ENCODE measurements at regions not wholly inside any gene's neighbourhood (a gene's known extent, or its start where the extent isn't known, plus 50 kb on each side); places are given as distances from the start of the nearest gene placed in this dataset.

GRCh38 chrX:131907488-131908314, 115.4 kb upstream of the STK26 start:
- H3K9ac ChIP-seq (ENCODE audit: low read length) = no peak overlapping the region
- H3K36me3 ChIP-seq (ENCODE audit: control insufficient read depth, insufficient read depth, low read length, severe bottlenecking) = no peaks in the 10 kb centered on the region
- H3K27me3 ChIP-seq (replicated peaks; ENCODE audit: control insufficient read depth, insufficient read depth, low read length) = peaks cover 34% of the 10 kb centered on the region
- H3K9me3 ChIP-seq (ENCODE audit: control insufficient read depth, low read length) = peaks cover 4% of the 10 kb centered on the region
- no peak for DNase-seq (ENCODE audit: low read depth)
- no peak overlapping the region for H3K4me3 ChIP-seq (ENCODE audit: low read length)
- no peaks in the 10 kb centered on the region for H3K4me1 ChIP-seq (ENCODE audit: control insufficient read depth, insufficient read depth, low read length)

DNA sequence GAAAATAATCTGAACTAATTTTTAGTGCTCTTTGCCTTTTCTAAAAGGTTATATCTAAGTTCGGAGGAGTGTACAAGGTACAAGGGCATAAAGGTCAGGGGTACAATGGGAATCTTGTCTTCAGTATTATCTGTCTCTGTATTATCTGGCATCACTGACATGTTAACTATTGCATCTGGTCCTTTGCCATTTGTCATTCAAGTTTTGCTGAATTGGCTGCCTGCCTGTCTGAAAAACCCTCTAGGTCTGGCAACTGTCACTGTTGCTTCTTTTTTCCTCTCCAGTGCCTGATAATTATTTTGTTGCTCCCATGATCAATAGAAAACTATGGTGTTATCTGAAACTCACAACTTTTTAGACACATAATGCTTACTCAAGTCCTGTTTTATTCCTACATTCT, 112.5 kb upstream of the STK26 start:
- H3K4me3 ChIP-seq (ENCODE audit: low read length) = no peak overlapping the region
- peaks cover 4% of the 10 kb centered on the region for H3K9me3 ChIP-seq (ENCODE audit: control insufficient read depth, low read length)
- no peak overlapping the region for H3K9ac ChIP-seq (ENCODE audit: low read length)
- H3K4me1 ChIP-seq (ENCODE audit: control insufficient read depth, insufficient read depth, low read length) = no peaks in the 10 kb centered on the region
- peaks cover 35% of the 10 kb centered on the region for H3K27me3 ChIP-seq (replicated peaks; ENCODE audit: control insufficient read depth, insufficient read depth, low read length)
- H3K36me3 ChIP-seq (ENCODE audit: control insufficient read depth, insufficient read depth, low read length, severe bottlenecking) = no peaks in the 10 kb centered on the region
- no peak for DNase-seq (ENCODE audit: low read depth)

GRCh38 chrX:131915488-131915887, 107.6 kb upstream of the STK26 start:
- no peak overlapping the region for H3K4me3 ChIP-seq (ENCODE audit: low read length)
- no peak overlapping the region for H3K9ac ChIP-seq (ENCODE audit: low read length)
- DNase-seq (ENCODE audit: low read depth) = no peak
- no peaks in the 10 kb centered on the region for H3K9me3 ChIP-seq (ENCODE audit: control insufficient read depth, low read length)
- no peaks in the 10 kb centered on the region for H3K36me3 ChIP-seq (ENCODE audit: control insufficient read depth, insufficient read depth, low read length, severe bottlenecking)
- H3K27me3 ChIP-seq (replicated peaks; ENCODE audit: control insufficient read depth, insufficient read depth, low read length) = peaks cover 41% of the 10 kb centered on the region
- no peaks in the 10 kb centered on the region for H3K4me1 ChIP-seq (ENCODE audit: control insufficient read depth, insufficient read depth, low read length)

DNA sequence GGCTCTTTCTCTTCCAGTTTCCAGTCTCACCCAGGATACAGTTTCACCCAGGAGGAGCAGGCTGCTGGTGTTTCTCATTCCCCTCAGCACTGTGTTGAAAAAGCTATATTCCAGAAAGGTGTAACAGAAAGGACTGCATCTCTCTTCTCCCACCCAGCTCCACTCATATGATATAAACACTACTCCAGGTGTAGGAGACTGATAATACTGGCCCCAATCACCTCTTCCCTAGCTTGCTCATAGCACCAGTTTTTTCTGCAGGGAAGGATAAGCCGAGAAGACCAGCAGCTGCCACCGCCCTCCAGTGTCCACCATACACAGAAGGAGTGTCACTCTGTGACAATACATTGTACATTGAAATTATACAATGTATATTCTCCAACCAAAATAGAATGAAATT, 105.5 kb upstream of the STK26 start:
- H3K9me3 ChIP-seq (ENCODE audit: control insufficient read depth, low read length) = no peaks in the 10 kb centered on the region
- H3K36me3 ChIP-seq (ENCODE audit: control insufficient read depth, insufficient read depth, low read length, severe bottlenecking) = no peaks in the 10 kb centered on the region
- no peaks in the 10 kb centered on the region for H3K4me1 ChIP-seq (ENCODE audit: control insufficient read depth, insufficient read depth, low read length)
- no peak overlapping the region for H3K4me3 ChIP-seq (ENCODE audit: low read length)
- no peak overlapping the region for H3K9ac ChIP-seq (ENCODE audit: low read length)
- no peak for DNase-seq (ENCODE audit: low read depth)
- peaks cover 37% of the 10 kb centered on the region for H3K27me3 ChIP-seq (replicated peaks; ENCODE audit: control insufficient read depth, insufficient read depth, low read length)

- H3K4me3 ChIP-seq (ENCODE audit: low read length) = no peak overlapping the region
- no peak overlapping the region for H3K9ac ChIP-seq (ENCODE audit: low read length)
- H3K4me1 ChIP-seq (ENCODE audit: control insufficient read depth, insufficient read depth, low read length) = no peaks in the 10 kb centered on the region
- no peaks in the 10 kb centered on the region for H3K36me3 ChIP-seq (ENCODE audit: control insufficient read depth, insufficient read depth, low read length, severe bottlenecking)
- H3K27me3 ChIP-seq (replicated peaks; ENCODE audit: control insufficient read depth, insufficient read depth, low read length) = peaks cover 40% of the 10 kb centered on the region
- H3K9me3 ChIP-seq (ENCODE audit: control insufficient read depth, low read length) = no peaks in the 10 kb centered on the region
- DNase-seq (ENCODE audit: low read depth) = no peak
Measured at GRCh38 chrX:131918839-131919238, 104.3 kb upstream of the STK26 start.

DNA sequence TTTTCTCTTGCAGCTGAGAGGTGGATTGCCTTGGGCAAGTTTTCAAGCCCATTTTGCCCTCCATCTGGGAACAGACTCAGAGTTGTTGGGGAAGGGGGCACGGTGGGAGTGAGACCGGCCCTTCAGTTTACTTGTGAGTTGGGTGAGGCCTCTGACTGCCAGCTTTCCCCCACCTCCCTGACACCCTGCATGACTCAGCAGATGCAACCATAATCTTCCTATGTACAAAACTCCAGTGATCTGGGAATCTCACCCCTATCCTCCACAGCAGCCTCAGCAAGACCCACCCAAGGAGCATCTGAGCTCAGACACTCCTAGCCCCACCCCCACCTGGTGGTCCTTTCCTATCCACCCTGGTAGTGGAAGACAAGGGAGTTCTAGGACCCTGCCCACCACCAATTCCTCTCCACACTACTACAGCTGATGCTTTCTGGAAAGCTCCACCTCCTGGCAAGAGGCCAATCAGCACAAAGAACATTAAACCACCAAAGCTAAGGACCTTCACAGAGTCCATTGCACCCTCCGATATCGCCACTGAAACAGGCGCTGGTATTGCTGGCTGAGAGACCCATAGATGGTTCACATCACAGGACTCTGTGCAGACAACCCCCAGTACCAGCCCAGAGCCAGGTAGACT, 99.4 kb upstream of the STK26 start:
- Histone ChIP-seq H3K4me3 (ENCODE audit: low read length) (no peak overlapping the region), H3K4me1 (ENCODE audit: control insufficient read depth, insufficient read depth, low read length) (no peaks in the 10 kb centered on the region), H3K36me3 (ENCODE audit: control insufficient read depth, insufficient read depth, low read length, severe bottlenecking) (no peaks in the 10 kb centered on the region), H3K9ac (ENCODE audit: low read length) (no peak overlapping the region), H3K27me3 (replicated peaks; ENCODE audit: control insufficient read depth, insufficient read depth, low read length) (peaks cover 29% of the 10 kb centered on the region), H3K9me3 (ENCODE audit: control insufficient read depth, low read length) (peaks cover 5% of the 10 kb centered on the region)
- DNase-seq (ENCODE audit: low read depth) = no peak

DNA sequence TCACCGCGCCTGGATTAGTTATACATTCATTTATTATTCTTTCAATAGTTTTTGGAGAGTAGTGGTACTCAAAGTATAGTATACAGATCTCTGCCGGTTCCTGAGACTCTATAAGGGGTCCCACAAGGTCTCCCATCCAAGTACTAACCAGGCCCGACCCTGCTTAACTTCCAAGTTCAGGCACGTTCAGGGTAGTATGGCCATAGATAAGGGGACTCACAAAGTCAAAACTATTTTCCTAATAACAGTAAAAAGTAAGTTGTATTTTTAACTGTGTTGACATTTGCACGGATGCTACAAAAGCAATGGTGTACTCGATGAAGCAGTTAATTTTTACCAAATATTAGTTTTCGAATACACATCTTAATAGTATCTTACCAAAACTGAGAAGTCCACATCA, 84.4 kb upstream of the STK26 start:
- Histone ChIP-seq H3K27me3 (replicated peaks; ENCODE audit: control insufficient read depth, insufficient read depth, low read length) (peaks cover 37% of the 10 kb centered on the region), H3K36me3 (ENCODE audit: control insufficient read depth, insufficient read depth, low read length, severe bottlenecking) (no peaks in the 10 kb centered on the region), H3K9ac (ENCODE audit: low read length) (no peak overlapping the region), H3K4me1 (ENCODE audit: control insufficient read depth, insufficient read depth, low read length) (no peaks in the 10 kb centered on the region), H3K9me3 (ENCODE audit: control insufficient read depth, low read length) (peaks cover 8% of the 10 kb centered on the region), H3K4me3 (ENCODE audit: low read length) (no peak overlapping the region)
- no peak for DNase-seq (ENCODE audit: low read depth)

GRCh38 chrX:131942034-131942433, 81.1 kb upstream of the STK26 start:
- DNase-seq (ENCODE audit: low read depth) = no peak
- Histone ChIP-seq H3K27me3 (replicated peaks; ENCODE audit: control insufficient read depth, insufficient read depth, low read length) (peaks cover 35% of the 10 kb centered on the region), H3K4me3 (ENCODE audit: low read length) (no peak overlapping the region), H3K9me3 (ENCODE audit: control insufficient read depth, low read length) (peaks cover under 1% of the 10 kb centered on the region), H3K36me3 (ENCODE audit: control insufficient read depth, insufficient read depth, low read length, severe bottlenecking) (no peaks in the 10 kb centered on the region), H3K9ac (ENCODE audit: low read length) (no peak overlapping the region), H3K4me1 (ENCODE audit: control insufficient read depth, insufficient read depth, low read length) (no peaks in the 10 kb centered on the region)

DNA sequence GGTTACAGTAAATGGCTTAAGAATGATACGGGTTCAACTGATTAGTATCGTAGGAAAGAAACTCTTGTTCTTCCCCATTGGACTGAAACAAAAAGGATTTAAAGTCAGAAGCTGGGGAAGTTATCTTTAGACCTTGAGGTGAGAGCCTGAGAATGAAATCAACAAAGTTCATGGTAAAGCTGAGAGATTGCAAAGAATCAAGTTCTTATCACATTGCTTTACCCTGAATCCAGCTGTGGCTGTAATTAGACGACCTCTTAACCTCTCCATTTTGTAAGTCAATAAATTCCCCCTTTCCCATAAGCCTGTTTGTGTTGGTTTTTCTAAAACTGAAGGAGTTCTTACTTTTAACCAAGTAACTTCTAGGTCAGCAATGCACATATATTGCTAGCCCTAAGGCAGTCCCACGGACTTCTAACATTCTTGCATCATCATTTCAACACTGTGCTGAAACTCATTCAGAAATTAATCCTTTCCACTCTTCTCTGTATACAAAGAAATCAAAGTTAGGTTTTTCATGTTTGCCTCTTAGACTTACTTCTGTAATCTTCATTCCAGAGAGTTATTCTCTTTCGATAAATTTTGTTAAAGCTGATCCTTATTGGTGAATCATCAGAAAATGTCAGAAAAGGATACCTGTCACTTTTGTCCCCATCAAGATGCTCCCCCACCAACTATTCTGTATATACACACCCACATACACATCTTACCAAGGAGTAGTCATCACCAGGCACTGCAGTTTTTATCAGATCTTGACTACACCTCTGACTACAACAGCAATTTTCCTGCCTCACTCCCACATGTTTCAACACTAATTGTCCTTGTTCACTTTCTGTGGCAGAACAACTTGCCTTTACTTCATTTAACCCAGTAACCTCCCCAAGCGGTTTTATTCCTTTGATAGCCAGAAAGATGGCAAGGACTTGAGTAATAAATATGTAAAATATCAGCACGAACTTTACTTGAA, 77.9 kb upstream of the STK26 start:
- DNase-seq (ENCODE audit: low read depth) = peak; percentile 32
- no peaks in the 10 kb centered on the region for H3K36me3 ChIP-seq (ENCODE audit: control insufficient read depth, insufficient read depth, low read length, severe bottlenecking)

DNA sequence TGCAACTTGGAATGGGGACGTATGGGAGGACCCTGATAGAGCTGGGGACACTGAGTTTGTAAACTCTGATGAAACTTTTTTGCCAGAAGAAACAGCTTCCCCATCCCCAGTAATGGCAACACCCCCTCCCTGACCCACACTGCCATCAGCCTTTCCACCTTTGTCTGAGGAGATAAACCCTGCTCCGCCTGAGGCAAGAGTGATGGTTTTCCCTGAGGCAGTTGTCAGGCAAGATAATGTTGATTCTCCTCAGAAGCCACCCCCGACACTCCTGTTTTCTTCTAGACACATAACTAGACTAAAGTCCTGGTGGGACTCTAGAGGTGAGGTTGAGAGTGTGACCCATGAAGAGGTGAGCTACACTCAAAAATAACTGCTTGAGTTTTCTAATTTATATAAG, 71.9 kb upstream of the STK26 start:
- H3K36me3 ChIP-seq (ENCODE audit: control insufficient read depth, insufficient read depth, low read length, severe bottlenecking) = no peaks in the 10 kb centered on the region
- H3K9ac ChIP-seq (ENCODE audit: low read length) = no peak overlapping the region
- H3K9me3 ChIP-seq (ENCODE audit: control insufficient read depth, low read length) = peaks cover 7% of the 10 kb centered on the region
- no peaks in the 10 kb centered on the region for H3K4me1 ChIP-seq (ENCODE audit: control insufficient read depth, insufficient read depth, low read length)
- no peak for DNase-seq (ENCODE audit: low read depth)
- no peak overlapping the region for H3K4me3 ChIP-seq (ENCODE audit: low read length)
- H3K27me3 ChIP-seq (replicated peaks; ENCODE audit: control insufficient read depth, insufficient read depth, low read length) = peaks cover 4% of the 10 kb centered on the region

More for the DNA sequence above, 77.9 kb upstream of the STK26 start:
- peaks cover 24% of the 10 kb centered on the region for H3K27me3 ChIP-seq (replicated peaks; ENCODE audit: control insufficient read depth, insufficient read depth, low read length)
- H3K4me1 ChIP-seq (ENCODE audit: control insufficient read depth, insufficient read depth, low read length) = no peaks in the 10 kb centered on the region
- no peak overlapping the region for H3K4me3 ChIP-seq (ENCODE audit: low read length)
- H3K9me3 ChIP-seq (ENCODE audit: control insufficient read depth, low read length) = no peaks in the 10 kb centered on the region
- no peak overlapping the region for H3K9ac ChIP-seq (ENCODE audit: low read length)

Measured in adipocyte (in vitro differentiated cells).